ENCODE measurements at regions not wholly inside any gene's neighbourhood (a gene's known extent, or its start where the extent isn't known, plus 50 kb on each side); places are given as distances from the start of the nearest gene placed in this dataset.

GRCh38 chr5:71790433-71790832, 71.4 kb downstream of the CARTPT start:
- TF ChIP-seq POLR2A (IDR thresholded peaks at IDR 0.05; ENCODE audit: low read depth, low read length) (no peak), POLR2AphosphoS5 (IDR thresholded peaks at IDR 0.05; ENCODE audit: low read depth, low read length) (no peak), TAF1 (IDR thresholded peaks at IDR 0.05; ENCODE audit: borderline replicate concordance, low read depth, low read length) (no peak)
